GM12864 (cell line): ENCODE measurements at regions not wholly inside any gene's neighbourhood (a gene's known extent, or its start where the extent isn't known, plus 50 kb on each side); places are given as distances from the start of the nearest gene placed in this dataset.

ENCODE experiments used
- DNase-seq: peaks from one replicate; pipeline ENCODE4 v3.0.0-alpha.2; 2011; ENCODE audit warnings: low read depth
- H3K4me3 ChIP-seq: 2 replicates; pipeline ENCODE4 v1.5.1; 2011; ENCODE audit warnings: mild to moderate bottlenecking, low read depth, low read length, control low read depth
- TF ChIP-seq, protein P1 (sequence below): IDR thresholded peaks from 2 replicates; pipeline ENCODE4 v1.5.1; 2011; ENCODE audit warnings: low read depth, mild to moderate bottlenecking, moderate library complexity, low read length, control low read depth, inconsistent platforms; ENCODE audit errors: missing control alignments

DNA sequence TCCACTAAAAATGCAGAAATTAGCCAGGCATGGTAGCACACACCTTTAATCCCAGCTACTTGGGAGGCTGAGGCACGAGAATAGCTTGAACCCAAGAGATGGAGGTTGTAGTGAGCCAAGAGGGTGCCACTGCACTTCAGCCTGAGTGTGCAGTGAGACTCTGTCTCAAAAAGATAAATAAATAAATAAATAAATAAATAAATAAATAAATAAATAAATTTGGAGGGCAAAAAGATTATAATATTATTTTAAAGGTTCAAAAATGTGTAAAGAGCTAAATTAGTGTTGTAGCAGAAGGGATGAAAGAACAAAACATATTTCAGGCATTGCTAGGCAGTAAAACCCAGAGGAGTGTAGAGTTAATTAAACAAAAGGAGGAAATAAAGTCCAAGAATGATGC, 1136.4 kb upstream of the CDH2 start:
- no peak for DNase-seq
- TF ChIP-seq, protein P1, sequence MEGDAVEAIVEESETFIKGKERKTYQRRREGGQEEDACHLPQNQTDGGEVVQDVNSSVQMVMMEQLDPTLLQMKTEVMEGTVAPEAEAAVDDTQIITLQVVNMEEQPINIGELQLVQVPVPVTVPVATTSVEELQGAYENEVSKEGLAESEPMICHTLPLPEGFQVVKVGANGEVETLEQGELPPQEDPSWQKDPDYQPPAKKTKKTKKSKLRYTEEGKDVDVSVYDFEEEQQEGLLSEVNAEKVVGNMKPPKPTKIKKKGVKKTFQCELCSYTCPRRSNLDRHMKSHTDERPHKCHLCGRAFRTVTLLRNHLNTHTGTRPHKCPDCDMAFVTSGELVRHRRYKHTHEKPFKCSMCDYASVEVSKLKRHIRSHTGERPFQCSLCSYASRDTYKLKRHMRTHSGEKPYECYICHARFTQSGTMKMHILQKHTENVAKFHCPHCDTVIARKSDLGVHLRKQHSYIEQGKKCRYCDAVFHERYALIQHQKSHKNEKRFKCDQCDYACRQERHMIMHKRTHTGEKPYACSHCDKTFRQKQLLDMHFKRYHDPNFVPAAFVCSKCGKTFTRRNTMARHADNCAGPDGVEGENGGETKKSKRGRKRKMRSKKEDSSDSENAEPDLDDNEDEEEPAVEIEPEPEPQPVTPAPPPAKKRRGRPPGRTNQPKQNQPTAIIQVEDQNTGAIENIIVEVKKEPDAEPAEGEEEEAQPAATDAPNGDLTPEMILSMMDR, result no peak
- no peak overlapping the region for H3K4me3 ChIP-seq

DNA sequence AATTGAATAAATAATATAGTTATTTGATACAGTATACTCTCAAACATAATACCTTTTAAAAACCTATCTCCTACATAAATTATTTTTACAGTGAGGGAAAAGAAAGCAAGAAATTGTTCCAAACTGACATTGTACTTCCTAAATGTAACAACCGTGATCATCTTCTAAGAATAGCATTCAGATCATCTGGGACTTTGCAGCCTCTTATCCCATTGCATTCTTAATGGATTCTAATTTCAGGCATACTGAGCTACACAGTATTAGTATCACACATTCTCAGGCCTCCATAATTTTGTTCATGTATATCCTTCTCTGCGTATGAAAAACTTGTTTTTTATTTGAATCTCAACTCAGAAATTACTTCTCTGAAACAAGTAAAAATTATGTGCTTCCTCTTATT, 1134.7 kb upstream of the CDH2 start:
- TF ChIP-seq, protein P1, result no peak
- DNase-seq, result no peak
- no peak overlapping the region for H3K4me3 ChIP-seq

DNA sequence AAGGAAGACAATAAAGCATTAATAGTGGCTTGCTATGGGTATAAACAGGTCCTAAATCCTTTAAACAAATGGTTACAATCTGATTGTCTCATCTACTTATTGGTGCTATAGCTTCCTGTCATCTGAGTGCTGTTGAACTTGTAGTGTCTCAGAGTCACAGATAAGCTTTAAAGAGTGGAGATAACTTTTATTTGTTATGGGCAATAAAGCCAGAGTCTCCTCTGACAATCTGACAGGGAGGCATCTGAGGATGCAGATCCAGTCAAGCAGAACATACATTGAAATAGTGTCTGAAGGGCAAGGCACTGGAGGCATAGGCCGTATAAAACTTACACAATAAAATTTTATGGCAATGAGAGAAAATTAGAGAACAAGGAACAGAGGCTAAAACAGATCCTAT, 1132.4 kb upstream of the CDH2 start:
- TF ChIP-seq, protein P1, result no peak
- no peak for DNase-seq
- H3K4me3 ChIP-seq, result no peak overlapping the region

DNA sequence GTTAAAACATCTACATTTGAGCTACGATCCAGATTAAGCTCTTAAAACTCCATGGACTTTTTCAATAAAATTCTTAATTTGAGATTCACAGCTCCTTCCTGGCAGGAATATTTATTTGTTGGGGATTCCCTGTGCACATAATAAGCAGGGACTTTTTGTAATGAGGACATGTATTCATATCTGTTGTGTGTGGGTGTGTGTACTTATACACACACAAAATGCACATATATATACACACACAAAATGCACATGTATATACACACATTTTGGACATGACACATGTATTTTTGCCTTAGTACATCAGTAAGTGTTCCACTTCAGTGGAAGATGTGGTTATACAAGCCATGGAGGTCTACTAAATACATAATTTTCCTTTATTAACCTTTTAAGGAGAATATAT, 1131.1 kb upstream of the CDH2 start:
- no peak for DNase-seq
- TF ChIP-seq, protein P1, result no peak
- no peak overlapping the region for H3K4me3 ChIP-seq

DNA sequence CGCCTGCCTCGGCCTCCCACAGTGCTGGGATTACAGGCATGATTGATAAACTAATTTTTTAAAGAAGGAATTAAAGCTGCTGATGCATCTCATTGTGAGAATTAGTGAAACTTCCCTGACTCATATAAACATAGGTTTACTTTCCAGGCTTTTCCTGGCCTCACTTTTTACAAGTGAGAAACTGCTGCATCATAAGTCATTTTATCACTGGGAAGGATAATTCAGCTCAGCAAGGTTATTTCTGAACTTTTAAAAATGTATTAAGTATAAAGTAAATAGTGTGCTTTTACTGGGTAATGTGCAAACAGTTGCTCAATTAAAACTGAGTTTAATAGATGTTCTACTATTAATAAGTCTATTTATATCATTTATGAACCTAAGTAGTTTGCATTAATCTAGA, 1130.3 kb upstream of the CDH2 start:
- no peak for DNase-seq
- TF ChIP-seq, protein P1, result no peak

DNA sequence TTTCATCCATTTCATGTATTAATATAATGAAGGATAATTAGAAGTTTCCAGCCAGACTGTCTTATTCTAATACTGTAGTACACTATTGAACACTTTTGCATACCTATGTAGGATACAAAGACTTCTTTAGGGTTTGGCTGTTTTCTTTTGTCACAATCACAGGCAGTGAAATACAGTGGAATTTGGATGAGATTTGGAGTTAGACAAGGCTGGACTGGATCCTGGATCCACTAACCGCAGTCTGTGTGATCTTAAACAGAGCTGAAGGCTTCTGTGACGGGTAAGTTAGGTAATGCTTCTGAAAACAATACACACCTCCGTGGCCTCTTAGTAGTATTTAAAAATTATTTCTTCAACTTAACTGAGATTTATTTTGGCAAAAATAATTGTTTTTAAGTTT, 1128.6 kb upstream of the CDH2 start:
- no peak overlapping the region for H3K4me3 ChIP-seq
- no peak for DNase-seq
- TF ChIP-seq, protein P1, result no peak

More for the DNA sequence above, 1130.3 kb upstream of the CDH2 start:
- H3K4me3 ChIP-seq, result no peak overlapping the region

DNA sequence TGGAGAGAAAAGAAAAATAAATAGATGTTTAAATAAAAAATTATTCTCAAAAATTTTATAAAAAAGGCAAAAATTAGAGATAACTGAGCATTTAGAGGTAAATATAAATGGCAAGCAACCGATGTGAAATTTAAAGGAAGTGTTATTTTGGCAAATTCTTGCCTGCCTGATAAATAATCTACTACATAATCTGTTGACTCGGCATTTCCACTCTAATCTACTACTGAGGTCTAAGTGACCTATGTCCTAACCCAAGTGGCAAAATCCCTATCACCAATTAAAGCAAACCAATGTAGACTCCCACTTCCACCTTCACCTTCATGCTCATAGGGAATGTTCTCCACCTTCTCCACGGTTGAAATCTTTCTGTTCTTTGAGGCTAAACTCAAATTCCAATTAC, 1124.1 kb upstream of the CDH2 start:
- H3K4me3 ChIP-seq, result no peak overlapping the region
- TF ChIP-seq, protein P1, result no peak
- no peak for DNase-seq
